Nucleus accumbens (tissue), 56 donors: ENCODE measurements at regions not wholly inside any gene's neighbourhood (a gene's known extent, or its start where the extent isn't known, plus 50 kb on each side); places are given as distances from the start of the nearest gene placed in this dataset.
A peak's percentile ranks its signal among the peaks of the same experiment; 100 is the strongest.

ENCODE experiments used
- DNase-seq, 56 donors: peaks; one replicate each; lab custom pipeline; 2025; lab: John Stamatoyannopoulos, UW

DNA sequence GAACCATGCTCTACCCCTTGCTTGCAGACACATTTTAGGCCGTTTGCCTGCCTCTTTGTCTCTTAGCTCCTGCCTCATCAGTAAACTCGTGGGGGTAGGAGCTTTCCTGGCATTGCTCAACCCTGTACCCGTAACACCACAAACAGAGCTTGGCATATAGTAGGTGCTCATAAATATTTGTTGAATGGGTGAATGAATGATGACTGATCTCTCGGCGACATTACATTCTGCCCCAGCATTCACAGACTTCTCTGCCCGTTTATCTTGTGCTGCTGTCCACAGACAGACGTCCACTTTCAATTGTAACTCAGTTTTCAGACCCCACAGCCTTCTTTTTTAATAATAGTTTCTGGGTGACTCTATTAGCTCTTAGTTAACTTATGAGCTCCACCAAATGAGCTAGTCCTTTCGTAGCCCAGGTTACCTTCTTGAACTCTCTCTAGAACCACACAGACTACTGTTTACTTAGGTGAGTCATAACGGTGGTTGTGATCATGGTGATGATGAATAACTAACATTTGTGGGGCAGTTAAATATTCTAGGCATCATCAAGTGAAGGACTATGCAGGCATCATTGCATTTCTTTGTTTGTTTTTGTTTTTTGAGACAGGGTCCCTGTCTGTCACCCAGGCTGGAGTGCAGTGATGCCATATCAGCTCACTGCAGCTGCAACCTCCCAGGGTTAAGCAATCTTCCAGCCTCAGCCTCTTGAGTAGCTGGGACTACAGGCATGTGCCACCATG is 188.4 kb downstream of the ADAMTS15 start:
- no peak for DNase-seq

DNA sequence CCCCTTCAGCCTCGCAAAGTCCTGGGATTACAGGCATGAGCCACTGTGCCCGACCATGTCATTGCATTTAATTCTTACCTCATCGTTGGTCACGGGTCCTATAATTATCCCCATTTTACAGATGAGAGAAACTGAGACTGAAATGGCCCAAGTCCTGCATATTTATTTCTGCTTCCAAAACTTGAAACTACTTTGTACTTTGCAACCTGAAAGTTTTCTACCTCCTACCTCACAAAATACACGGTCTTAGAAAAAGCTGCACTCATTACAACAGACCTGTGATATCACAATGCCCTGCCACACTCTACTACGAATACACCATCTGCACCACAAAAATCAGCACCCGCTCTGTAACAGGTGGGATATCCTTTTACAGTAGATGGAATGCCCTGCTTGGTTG is 189.1 kb downstream of the ADAMTS15 start:
- DNase-seq = no peak

DNA sequence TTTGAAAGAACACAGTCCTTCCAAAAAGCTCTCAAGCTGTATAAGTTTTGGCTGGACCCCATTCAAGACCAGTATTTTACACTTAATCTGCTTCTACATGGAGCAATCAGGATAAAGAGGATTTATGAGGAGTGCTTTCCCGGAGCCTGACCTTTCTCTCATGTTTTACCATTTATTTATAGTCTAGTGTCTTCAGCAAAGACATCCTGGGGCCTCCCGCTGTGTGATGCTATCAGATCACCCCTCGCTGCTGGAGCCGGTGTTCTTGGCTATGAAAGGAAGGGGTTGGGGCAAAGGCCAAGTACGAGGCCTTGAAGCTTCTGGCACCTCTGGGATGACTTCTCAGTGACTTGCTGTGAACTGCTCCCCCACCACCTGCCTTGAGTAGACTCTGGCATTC is 189.6 kb downstream of the ADAMTS15 start:
- DNase-seq = no peak

DNA sequence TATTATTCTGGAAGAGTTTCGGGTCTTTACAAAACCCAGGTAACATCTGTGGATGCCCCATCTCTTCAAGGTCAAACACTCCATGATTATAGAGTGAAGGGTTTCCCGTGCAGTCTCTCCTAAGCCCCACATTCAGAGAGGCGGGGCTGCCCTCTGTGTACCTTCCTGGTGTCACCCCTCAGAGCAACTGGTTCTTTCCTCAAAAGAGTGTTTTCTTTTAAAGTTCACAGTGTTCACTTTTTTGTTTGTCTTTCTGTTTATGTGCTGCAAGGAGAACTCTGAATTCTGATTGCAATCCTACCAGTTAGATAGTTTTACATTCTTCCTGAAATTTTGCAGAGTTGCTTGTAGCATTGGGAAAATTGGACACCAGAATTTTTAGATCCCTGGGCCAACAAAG is 190.2 kb downstream of the ADAMTS15 start:
- DNase-seq = no peak

DNA sequence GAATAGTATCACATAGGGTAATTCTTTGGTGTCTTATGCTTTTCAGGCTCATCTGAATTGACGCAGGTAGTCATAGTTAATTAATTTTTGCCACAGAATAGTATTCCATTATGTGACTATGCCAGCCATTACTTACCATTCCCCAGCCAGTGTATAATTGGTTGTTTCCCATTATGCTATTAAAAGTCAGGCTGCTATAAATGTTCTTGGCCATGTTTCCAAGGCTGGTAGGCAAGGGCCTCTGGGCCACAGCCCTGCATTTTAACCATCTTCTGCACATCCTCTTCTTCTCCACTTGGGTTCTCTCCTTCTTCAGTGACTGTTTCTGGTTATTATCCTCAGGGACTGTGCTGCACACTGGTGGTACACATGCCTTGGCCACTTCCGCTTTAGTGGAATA is 190.9 kb downstream of the ADAMTS15 start:
- DNase-seq = no peak

DNA sequence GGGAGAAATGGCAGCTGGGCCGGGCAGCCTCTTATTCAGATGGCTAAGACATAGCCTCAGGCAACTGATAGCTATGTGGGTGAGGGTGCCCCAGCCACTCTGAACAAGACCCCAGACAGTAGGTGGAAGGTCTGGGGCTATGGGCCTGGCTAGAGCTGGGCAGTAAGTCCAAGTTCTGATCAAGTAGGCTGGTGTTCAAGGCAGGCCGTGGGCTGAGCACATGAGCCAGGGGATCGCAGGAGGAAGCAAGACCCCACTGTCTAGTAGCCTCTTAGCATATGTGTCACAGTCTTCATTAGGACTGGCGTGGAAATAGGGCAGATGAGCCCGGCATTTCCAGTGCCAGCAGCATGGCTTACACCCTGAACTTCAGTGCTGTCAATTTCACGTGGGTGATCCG is 192.1 kb downstream of the ADAMTS15 start:
- no peak for DNase-seq

DNA sequence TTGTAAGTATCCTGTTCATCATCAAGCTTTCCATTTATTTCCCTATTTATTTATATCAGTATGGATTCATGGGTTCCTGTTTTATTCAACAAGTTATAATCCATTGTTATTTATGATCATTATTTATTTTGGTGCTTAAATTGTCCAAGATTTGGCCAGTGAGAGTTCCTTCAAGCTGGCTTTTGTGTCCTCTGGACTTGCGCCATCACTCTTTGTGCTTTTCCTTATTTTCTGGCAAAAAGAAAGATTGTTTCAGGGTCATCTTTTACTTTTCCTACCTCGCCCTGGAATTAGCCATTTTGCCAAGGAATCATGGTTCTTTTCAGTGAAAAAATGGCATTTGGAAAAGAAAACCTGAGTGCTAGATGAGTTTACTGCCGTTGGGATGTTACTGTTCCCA is 193.4 kb downstream of the ADAMTS15 start:
- no peak for DNase-seq

DNA sequence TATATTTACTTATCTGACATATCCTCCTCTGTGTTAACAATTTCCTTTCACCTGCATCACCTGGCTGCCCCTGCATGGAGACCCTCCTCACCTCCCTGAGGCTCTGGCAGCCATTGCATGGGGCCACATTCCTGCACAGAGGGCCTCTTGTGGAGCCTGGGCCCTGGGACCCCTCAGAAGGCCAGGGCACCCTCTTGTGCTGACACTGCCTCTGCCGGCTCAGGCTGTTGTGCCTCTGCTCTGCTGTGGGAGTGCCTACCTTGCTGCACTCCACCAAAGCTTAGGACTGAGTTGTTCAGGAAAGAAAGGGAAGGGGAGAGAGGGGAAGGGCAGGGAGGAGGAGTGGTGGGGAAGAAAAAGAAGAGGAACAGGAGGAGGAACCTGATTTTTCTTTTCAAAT is 194.5 kb downstream of the ADAMTS15 start:
- no peak for DNase-seq

DNA sequence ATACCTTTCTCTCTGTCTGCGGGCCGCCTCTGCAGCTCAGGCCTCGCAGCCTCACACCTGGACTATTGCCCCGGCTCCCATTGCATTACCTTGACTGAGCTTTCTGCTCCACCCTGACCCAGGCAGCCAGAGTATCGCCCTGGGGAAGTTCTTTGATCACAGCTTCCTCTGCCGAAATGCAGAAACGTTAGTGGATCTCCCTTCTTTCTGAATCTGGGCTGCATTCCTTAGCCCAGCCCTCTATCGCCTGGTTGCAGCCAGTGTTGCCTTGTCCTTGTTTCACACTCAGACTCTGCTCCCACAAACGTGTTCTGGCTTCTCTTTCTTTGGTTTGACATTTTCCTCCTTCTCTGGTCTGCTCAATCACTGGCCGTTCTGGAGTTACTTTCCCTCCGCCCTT is 195.7 kb downstream of the ADAMTS15 start:
- no peak for DNase-seq

DNA sequence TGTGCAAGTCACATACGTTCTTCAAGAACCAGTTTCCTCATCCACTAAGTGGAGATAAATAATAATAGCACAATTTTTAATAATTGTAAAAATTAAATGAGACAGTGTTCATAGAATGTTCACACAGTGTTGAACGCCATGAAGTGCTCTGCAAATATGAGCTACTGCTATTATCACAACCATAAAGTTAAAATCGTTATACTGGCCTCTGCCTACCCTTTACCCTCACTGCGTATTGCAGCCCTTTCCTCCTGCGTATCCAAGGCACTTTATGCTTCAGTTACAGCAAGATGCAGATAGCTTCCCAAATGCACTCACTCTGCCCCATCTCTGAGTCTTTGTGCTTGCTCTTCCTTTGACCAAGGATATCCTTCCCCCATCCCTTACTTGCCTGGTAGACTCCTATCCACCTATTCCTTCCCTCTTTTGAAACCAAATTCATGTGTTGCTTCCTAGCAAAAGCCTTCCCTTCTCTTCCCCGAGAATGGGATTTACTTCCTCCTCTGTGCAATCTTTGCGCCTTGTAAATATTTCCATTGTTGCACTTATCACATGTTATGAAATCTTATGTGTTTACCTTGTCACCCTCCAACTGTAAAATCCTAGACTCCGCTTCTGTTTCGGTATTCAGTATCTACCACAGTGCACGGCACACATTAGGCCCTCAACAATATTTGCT is 196.9 kb downstream of the ADAMTS15 start:
- no peak for DNase-seq

DNA sequence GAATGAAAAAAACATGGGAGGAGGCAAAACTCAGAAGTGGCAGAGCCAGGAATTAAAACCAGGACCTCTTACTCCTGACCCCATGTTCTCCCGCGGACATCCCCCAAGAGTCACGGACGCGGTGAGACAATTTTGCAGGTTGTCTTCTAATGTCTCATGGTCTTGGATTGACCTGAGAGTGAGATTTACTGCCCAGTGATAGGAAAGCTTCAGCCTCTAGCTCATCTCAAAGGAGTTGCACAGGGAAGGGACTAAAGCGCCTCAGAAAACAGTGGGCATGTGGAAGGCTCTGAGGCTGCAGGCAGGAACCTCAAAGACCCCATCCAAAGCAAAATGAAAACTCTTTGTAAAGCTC is 197.4 kb downstream of the ADAMTS15 start:
- no peak for DNase-seq

DNA sequence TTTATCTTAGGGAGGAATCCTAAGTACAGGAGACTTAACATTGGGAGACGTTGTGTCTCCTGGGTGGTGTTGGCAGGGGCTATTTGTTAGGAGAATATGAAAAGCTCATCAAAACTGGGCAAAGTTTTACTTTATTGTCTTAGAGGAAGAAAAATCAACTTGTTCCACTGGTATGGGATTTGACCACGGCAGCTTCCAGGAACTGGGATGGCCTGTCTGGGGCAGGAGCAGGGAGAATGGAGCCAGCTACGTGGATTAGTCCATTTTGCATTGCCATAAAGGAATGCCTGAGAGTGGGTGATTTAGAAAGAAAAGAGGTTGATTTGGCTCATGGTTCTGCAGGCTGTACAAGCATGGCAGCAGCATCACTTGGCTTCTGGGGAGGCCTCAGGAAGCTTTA is 198.4 kb downstream of the ADAMTS15 start:
- DNase-seq = no peak

DNA sequence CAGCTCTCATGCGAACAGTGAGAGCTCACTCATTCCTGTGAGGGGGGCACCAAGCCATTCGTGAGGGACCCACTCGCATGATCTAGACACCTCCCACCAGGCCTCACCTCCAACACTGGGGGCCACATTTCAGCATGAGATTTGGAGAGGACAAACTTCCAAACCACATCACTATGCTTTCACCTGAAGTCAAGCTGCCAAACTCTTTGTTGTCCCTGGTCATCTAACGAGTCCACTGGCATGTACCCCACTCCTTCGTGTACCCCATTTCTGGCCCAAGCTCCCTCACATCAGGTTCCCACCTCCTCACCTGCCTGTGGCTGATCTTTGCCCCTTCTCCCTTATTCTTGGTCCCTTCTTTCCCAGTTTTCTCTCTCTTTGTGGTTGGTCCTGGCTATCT is 198.9 kb downstream of the ADAMTS15 start:
- DNase-seq = no peak

DNA sequence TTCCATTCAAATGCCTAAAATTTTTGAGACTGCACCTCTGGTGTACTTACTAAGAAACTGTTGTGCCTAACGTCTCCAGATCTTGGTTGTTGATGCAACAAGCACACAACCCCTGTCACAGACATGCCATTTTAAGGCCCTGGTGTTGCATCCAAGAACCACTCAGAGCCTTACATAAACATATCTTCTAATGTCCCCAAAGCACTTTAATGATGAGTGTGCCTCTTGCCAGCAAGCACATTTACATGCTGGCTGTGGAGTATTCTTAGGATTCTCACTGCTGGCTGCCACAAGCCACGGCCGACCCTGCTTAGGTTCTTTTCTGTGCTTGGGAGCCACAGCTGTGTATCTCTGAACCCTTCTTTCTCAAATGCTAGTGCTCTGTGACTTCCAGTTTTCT is 201.4 kb downstream of the ADAMTS15 start:
- DNase-seq = no peak

DNA sequence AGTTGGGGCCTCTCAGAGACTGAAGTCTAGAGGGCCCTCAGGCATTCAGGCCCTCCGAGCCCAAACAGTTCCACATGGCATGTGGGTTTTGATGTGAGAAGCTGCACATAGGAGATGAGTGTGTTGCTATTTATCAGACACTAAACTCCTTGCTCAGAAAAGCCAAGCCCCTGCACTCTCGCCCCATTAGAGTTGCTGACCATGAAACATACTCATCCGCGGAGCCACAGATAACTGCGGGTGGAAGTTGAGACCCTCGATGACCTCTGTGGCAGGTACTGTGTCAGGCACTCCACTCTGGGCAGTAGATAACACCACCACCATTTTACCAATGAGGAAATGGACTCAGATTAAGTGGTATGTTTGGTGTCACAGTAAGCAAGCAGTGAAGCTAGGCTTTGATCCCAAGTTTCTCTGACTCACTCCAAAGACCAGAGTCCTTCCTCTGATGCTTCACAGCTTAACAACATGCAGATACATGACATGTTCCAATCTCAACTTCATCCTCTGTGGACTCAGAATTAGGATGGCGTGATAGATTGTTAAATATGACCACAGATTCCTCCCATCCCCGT is 202.1 kb downstream of the ADAMTS15 start:
- no peak for DNase-seq

DNA sequence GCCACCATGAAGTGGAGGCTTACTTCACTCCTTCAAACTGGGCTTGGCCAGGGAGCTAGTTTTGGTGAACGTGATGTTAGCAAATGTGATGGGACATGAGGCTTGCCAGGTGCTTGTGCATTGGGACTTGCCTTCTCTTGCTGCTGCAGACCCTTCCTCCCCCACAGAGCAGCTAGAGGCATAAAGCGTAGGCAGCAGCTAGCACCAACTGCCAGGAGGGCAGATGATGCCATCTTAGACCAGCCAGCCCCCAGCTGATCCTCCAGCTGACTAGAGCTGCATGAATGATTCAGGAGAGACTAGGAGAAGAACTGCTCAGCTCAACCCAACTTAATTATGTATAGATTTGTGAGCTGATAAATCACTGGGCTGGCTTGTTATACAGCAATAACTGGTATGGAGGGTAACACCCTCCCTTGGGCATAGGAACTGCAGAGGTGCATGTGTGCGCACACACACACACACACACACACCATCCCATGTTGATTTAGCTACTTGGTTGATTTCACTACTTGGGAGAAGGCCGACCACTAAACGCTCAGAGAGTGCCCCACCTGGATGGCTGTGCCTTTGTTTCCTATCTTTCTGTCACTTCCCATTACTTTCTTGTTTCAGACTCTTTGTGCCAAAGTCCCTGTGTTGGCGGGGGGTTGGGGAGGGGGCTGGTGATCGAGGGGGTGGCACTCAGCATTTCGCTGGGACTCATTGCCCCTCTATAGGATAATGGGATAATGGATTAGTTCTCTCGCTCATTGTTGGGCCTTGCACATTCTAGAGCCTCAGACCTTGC is 202.8 kb downstream of the ADAMTS15 start:
- no peak for DNase-seq

DNA sequence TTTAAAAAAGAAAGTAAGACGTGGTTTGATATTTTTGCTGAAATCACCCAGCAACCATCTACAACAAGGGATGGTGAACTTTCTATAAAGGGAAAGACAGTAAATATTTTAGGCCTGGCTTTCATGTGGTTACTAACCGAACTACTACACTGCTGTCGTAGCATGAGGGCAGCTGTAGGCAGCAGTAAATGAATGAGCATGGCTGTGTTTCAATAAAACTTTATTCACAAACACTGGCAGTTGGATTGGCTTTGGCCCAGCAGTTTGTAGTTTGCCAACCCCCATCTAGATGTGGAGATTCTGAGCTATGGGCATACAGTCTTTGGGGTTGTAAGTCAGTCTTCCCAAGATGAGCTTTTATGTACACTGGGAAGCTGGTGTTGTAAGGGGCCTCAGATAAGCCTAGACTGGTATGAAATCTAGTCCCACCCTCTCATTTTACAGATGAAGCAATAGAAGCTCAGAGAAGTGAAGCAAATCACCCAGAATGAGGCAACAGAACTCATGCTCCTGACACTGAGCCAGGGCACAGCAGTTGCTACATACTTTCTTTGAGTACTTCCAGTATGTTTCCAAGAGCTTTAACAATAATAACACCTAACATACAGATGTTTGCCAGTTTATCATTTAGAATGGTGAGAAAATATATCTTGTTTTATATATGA is 204.4 kb downstream of the ADAMTS15 start:
- DNase-seq = no peak

DNA sequence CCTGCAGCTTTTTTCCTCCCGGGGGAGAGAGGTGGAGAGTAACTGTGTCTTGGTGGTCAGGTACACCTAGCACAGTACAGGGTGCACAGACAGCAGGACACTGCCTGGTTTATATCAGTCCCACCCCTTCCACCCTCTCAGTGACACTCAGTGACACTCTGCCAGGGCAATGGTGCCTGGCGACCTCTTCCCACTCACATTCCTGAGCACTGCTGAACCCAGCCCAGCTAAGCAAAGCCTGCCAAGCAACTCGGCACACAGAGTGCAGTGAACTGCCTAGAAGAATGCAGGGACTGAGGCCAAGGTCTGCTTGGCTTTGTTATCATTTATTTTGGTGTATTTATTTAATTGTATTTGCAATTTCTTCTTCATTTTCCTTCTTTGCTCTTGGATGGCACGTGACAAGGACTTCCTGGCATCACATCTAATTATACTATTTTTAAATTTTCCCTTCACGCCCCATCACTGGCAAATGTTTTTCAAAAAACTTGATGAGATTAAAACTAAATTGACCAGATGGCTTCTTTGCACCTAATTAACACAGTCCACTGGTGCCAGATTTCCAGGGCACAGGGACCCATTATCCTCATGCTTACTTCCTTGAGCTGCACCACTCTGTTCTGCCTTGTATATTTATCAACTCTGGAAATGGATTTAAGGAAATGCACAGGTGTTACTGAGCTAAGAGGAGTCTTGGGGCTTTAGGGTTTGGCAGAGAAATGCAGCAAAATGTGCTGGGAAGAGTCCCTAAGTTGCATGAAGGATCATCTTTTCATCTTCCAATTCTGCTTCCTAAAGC is 205.6 kb downstream of the ADAMTS15 start:
- peak in 11 of 56 donors; percentile 4 to 52 (median 15) for DNase-seq

DNA sequence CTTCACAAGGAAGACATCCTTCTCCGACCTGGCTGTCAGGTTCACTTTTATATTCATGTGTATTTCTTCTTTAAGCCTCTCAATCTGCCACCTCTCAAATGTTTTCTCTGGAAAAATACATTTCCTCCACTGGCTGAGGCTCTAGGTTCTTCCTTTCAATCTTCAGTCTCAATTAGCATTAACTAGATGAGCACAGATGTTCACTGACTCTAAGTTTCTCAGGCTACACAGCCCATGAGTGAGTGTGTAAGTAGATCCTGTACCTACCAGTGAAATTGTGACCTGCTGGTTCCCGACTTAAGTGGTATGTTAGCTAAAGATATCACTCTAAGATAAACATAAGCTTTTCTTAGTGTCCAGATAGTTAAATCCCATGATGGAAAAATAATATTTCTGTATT is 206.9 kb downstream of the ADAMTS15 start:
- no peak for DNase-seq

DNA sequence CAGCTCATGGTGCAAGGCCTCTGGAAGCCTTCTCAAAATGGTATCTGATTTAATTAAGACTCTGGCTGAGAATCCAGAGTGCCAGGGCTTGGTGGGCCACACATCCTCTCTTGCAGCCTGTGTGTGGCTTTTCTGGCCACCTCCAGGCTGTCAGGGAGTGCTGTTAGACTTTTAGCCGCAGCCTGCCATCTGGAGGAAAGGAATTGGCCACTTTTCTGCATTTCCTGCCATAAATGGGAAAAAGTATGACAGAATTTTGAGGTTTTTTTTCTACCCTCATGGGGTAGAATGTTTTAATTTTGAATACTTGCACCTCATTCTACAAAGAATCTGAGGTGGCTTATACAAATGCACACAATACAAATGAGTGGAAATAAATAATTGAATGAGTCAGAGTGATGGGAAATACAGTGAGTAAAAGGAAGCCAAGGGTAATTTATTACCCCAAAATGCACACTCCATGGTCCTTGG is 218.4 kb downstream of the ADAMTS15 start:
- DNase-seq = peak in 4 of 56 donors; percentile 5 to 15 (median 13)
